ENCODE measurements at regions not wholly inside any gene's neighbourhood (a gene's known extent, or its start where the extent isn't known, plus 50 kb on each side); places are given as distances from the start of the nearest gene placed in this dataset.

DNA sequence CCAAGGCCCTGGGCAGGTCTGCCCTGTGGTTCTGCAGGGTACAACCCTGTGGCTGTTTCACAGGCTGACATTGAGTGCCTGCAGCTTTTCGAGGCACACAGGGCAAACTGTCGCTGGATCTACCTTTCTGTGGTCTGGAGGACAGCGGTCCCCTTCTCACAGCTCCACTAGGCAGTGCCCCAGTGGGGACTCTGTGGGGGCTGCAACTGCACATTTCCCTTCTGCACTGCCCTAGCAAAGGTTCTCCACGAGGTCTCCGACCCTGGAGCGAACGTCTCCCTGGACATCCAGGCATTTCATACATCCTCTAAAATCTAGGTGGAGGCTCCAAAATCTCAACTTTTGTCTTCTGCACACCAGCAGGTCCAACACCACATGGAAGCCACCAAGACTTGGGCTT lies 1645.2 kb upstream of the CDH6 start:
- Histone ChIP-seq H3K27me3 (ENCODE audit: insufficient read depth, poor library complexity, severe bottlenecking) (no peaks in the 10 kb centered on the region), H3K4me1 (ENCODE audit: insufficient read depth, poor library complexity, severe bottlenecking) (peaks cover 2% of the 10 kb centered on the region), H3K36me3 (ENCODE audit: low read depth) (no peaks in the 10 kb centered on the region), H3K4me3 (ENCODE audit: severe bottlenecking) (no peak overlapping the region), H3K27ac (ENCODE audit: poor library complexity, severe bottlenecking) (no peak overlapping the region), H3K9me3 (ENCODE audit: severe bottlenecking) (no peaks in the 10 kb centered on the region)
- DNase-seq (ENCODE audit: low spot score) (no peak), ATAC-seq (ENCODE audit: low read depth) (no peak)
- TF ChIP-seq, protein P1, sequence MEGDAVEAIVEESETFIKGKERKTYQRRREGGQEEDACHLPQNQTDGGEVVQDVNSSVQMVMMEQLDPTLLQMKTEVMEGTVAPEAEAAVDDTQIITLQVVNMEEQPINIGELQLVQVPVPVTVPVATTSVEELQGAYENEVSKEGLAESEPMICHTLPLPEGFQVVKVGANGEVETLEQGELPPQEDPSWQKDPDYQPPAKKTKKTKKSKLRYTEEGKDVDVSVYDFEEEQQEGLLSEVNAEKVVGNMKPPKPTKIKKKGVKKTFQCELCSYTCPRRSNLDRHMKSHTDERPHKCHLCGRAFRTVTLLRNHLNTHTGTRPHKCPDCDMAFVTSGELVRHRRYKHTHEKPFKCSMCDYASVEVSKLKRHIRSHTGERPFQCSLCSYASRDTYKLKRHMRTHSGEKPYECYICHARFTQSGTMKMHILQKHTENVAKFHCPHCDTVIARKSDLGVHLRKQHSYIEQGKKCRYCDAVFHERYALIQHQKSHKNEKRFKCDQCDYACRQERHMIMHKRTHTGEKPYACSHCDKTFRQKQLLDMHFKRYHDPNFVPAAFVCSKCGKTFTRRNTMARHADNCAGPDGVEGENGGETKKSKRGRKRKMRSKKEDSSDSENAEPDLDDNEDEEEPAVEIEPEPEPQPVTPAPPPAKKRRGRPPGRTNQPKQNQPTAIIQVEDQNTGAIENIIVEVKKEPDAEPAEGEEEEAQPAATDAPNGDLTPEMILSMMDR (IDR thresholded peaks at IDR 0.05; ENCODE audit: poor library complexity, severe bottlenecking), result no peak

DNA sequence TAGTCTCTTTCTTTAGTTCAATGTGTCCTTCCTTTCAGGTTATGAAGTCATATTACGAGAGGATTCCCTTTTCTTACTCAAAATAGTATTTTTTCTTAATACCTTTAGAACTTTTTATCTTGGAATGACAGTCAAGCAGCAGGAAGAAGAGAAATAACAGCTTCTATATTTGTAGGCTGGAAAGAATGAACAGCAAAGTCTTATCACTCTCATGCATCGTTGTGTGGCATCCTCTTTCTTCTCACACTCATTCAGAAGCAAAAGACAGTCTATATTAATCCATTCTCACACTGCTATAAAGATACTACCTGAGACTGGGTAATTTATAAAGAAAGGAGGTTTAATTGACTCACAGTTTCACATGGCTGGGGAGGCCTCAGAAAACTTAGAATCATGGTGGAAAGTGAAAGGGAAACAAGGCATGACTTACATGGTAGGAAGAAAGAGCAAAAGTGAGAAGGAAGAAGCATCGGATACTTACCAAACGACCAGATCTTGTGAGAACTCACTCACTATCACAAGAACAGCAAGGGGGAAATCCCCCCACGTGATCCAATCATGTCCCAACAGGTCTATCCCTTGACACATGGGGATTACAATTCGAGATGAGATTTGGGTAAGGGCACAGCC lies 1646.1 kb upstream of the CDH6 start:
- DNase-seq (ENCODE audit: low spot score) (no peak), ATAC-seq (ENCODE audit: low read depth) (no peak)
- no peak overlapping the region for H3K4me3 ChIP-seq (ENCODE audit: severe bottlenecking)
- H3K27ac ChIP-seq (ENCODE audit: poor library complexity, severe bottlenecking), result no peak overlapping the region
- TF ChIP-seq, protein P1 (IDR thresholded peaks at IDR 0.05; ENCODE audit: poor library complexity, severe bottlenecking), result no peak
- no peaks in the 10 kb centered on the region for H3K36me3 ChIP-seq (ENCODE audit: low read depth)
- H3K9me3 ChIP-seq (ENCODE audit: severe bottlenecking), result no peaks in the 10 kb centered on the region
- H3K4me1 ChIP-seq (ENCODE audit: insufficient read depth, poor library complexity, severe bottlenecking), result peaks cover 2% of the 10 kb centered on the region
- no peaks in the 10 kb centered on the region for H3K27me3 ChIP-seq (ENCODE audit: insufficient read depth, poor library complexity, severe bottlenecking)

DNA sequence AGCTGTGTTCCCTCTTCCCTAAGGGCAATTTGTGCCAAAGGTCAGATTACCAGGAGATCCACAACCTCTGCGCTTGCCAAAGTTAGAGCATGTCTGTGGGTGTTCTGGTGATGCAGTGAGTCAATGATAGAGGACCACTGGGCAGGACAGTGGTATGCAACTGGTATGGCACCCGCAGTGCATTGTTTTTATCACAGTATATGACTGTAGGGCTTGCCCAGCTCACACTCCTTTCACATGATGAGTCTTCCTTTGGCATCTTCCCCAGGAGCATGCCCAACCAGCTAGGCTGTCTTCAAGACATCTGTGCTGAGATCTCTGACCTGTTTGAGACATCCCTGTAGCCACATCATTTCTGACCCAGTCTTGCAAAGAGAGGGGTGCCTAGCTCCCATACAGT lies 1650.0 kb upstream of the CDH6 start:
- Histone ChIP-seq H3K36me3 (ENCODE audit: low read depth) (no peaks in the 10 kb centered on the region), H3K4me3 (ENCODE audit: severe bottlenecking) (no peak overlapping the region), H3K4me1 (ENCODE audit: insufficient read depth, poor library complexity, severe bottlenecking) (peaks cover 2% of the 10 kb centered on the region), H3K27ac (ENCODE audit: poor library complexity, severe bottlenecking) (no peak overlapping the region), H3K27me3 (ENCODE audit: insufficient read depth, poor library complexity, severe bottlenecking) (no peaks in the 10 kb centered on the region), H3K9me3 (ENCODE audit: severe bottlenecking) (no peaks in the 10 kb centered on the region)
- TF ChIP-seq, protein P1 (IDR thresholded peaks at IDR 0.05; ENCODE audit: poor library complexity, severe bottlenecking), result no peak
- ATAC-seq (ENCODE audit: low read depth), result no peak
- DNase-seq (ENCODE audit: low spot score), result no peak

DNA sequence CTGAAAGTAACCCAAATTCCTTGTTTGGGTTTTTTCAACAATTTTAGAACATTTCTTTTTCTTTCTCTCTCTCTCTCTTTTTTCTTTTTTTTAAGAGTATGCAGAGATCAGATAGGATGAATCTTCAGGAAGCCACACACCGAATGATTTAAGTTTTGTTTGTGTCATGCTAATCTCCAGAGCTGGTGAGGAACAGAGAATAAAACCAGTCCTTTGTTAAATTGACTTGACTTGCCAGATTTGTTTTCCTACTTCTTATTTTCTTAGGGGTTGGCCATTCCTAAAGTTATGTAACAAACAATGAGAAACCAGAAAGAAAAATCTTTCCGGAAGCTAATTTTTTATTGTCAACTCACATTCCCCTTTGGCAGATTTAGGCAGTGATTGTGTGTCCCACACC lies 1669.3 kb upstream of the CDH6 start:
- no peak for DNase-seq (ENCODE audit: low spot score)
- no peaks in the 10 kb centered on the region for H3K9me3 ChIP-seq (ENCODE audit: severe bottlenecking)
- H3K4me1 ChIP-seq (ENCODE audit: insufficient read depth, poor library complexity, severe bottlenecking), result no peaks in the 10 kb centered on the region
- no peak overlapping the region for H3K4me3 ChIP-seq (ENCODE audit: severe bottlenecking)
- no peaks in the 10 kb centered on the region for H3K36me3 ChIP-seq (ENCODE audit: low read depth)
- H3K27me3 ChIP-seq (ENCODE audit: insufficient read depth, poor library complexity, severe bottlenecking), result no peaks in the 10 kb centered on the region
- TF ChIP-seq, protein P1 (IDR thresholded peaks at IDR 0.05; ENCODE audit: poor library complexity, severe bottlenecking), result no peak
- no peak overlapping the region for H3K27ac ChIP-seq (ENCODE audit: poor library complexity, severe bottlenecking)
- no peak for ATAC-seq (ENCODE audit: low read depth)

DNA sequence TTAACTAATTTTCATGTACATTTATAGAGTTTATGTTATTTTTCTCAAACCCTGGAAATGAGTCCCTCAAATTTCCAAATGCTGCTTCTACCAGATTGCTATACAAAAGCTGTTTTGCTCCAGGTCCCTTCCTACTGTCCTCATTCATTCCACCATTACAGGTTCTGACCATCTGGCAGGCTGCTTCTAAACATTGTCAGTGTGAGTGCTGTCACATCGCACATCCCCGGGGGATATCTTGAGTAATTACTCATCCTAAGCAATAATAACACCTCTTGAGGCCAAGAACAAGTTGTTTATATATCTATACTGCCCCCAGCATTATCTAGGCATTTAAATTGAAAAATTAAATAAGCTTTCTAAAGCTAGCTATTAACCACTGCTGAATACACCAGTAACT lies 1675.3 kb upstream of the CDH6 start:
- Histone ChIP-seq H3K27ac (ENCODE audit: poor library complexity, severe bottlenecking) (no peak overlapping the region), H3K27me3 (ENCODE audit: insufficient read depth, poor library complexity, severe bottlenecking) (no peaks in the 10 kb centered on the region), H3K4me1 (ENCODE audit: insufficient read depth, poor library complexity, severe bottlenecking) (no peaks in the 10 kb centered on the region), H3K36me3 (ENCODE audit: low read depth) (no peaks in the 10 kb centered on the region), H3K4me3 (ENCODE audit: severe bottlenecking) (no peak overlapping the region), H3K9me3 (ENCODE audit: severe bottlenecking) (no peaks in the 10 kb centered on the region)
- ATAC-seq (ENCODE audit: low read depth), result no peak
- no peak for DNase-seq (ENCODE audit: low spot score)
- TF ChIP-seq, protein P1 (IDR thresholded peaks at IDR 0.05; ENCODE audit: poor library complexity, severe bottlenecking), result no peak
